ENCODE measurements at regions not wholly inside any gene's neighbourhood (a gene's known extent, or its start where the extent isn't known, plus 50 kb on each side); places are given as distances from the start of the nearest gene placed in this dataset.

GRCh38 chr2:215572341-215572848, 136.5 kb upstream of the FN1 start:
- POLR2A ChIA-PET: no interaction called here
- TF ChIP-seq FOXA1 (IDR thresholded peaks at IDR 0.05): no peak
- TF ChIP-seq CTBP1 (IDR thresholded peaks at IDR 0.05; ENCODE audit: borderline replicate concordance): no peak
- no peak for TF ChIP-seq LEF1 (IDR thresholded peaks at IDR 0.05; ENCODE audit: borderline replicate concordance)
- TF ChIP-seq ZNF384 (IDR thresholded peaks at IDR 0.05): no peak
- TF ChIP-seq ARNT (IDR thresholded peaks at IDR 0.05): no peak
- no peak for TF ChIP-seq FOXM1 (IDR thresholded peaks at IDR 0.05; ENCODE audit: borderline replicate concordance)
- no peak for TF ChIP-seq SP1 (IDR thresholded peaks at IDR 0.05)
- TF ChIP-seq SUZ12 (IDR thresholded peaks at IDR 0.05): no peak
- no peak for TF ChIP-seq FOXK2 (IDR thresholded peaks at IDR 0.05)
- no peak for TF ChIP-seq TARDBP (IDR thresholded peaks at IDR 0.05)
- TF ChIP-seq NFRKB (IDR thresholded peaks at IDR 0.05): no peak
- TF ChIP-seq ELF4 (IDR thresholded peaks at IDR 0.05): no peak
- TF ChIP-seq L3MBTL2 (conservative IDR thresholded peaks at IDR 0.05): no peak
- CTCF ChIA-PET: no interaction called here
- DNase-seq (ENCODE audit: extremely low spot score): no peak

DNA sequence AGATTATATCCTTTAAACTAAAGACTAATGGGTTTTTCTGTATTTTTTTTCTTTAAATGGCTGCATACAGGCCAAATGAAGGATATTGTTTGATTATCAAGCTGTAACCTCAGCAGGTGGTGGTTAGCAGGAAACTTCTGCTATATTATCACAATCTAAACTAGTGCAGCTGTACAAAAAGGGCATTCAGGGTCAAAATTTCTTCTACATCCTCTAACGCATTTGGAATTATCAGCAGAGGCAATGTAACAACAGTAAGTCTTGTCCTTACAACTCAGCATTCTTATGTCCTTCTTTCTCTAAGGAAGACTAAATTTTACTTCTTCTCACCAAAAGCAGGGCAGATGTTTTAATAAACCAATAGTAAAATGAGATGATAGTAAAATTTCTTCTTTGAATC, 135.8 kb upstream of the FN1 start:
- no peak for DNase-seq (ENCODE audit: extremely low spot score)
- ChIA-PET POLR2A (no interaction called here), CTCF (interaction anchor here (0.6 kb wide), 1 partner anchor 23 kb away, joined by 5 read pairs; no protein-coding TSS in a partner anchor)
- TF ChIP-seq LEF1 (IDR thresholded peaks at IDR 0.05; ENCODE audit: borderline replicate concordance) (no peak), CTBP1 (IDR thresholded peaks at IDR 0.05; ENCODE audit: borderline replicate concordance) (no peak), NFRKB (IDR thresholded peaks at IDR 0.05) (no peak), FOXM1 (IDR thresholded peaks at IDR 0.05; ENCODE audit: borderline replicate concordance) (no peak), HDGF (IDR thresholded peaks at IDR 0.05; ENCODE audit: borderline replicate concordance) (no peak), SP1 (IDR thresholded peaks at IDR 0.05) (no peak), ELF4 (IDR thresholded peaks at IDR 0.05) (no peak), SUZ12 (IDR thresholded peaks at IDR 0.05) (no peak)
- TF ChIP-seq, protein P1, sequence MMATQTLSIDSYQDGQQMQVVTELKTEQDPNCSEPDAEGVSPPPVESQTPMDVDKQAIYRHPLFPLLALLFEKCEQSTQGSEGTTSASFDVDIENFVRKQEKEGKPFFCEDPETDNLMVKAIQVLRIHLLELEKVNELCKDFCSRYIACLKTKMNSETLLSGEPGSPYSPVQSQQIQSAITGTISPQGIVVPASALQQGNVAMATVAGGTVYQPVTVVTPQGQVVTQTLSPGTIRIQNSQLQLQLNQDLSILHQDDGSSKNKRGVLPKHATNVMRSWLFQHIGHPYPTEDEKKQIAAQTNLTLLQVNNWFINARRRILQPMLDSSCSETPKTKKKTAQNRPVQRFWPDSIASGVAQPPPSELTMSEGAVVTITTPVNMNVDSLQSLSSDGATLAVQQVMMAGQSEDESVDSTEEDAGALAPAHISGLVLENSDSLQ (IDR thresholded peaks at IDR 0.05): no peak

DNA sequence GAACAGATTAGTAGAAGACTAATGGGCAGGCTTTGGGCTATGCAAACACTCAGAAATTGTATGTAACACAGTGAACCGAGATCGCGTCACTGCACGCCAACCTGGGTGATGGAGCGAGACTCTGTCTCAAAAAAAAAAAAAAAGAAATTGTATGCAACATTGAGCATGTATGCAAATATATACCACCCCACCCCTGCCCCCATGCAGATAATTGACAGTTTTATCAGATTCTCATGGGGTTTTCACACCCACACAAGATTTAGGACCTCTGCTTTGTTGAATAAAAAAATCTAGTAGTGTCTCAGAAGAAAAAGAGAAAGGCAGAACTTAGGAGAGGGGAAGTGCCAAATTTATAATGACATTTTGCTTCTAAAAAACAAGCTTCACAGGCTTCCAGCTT, 131.6 kb upstream of the FN1 start:
- TF ChIP-seq ARNT (IDR thresholded peaks at IDR 0.05): no peak
- TF ChIP-seq, protein P1 (IDR thresholded peaks at IDR 0.05): no peak
- DNase-seq (ENCODE audit: extremely low spot score): no peak
- CTCF ChIA-PET: no interaction called here
- POLR2A ChIA-PET: interaction anchor here (0.9 kb wide), 1 partner anchor 9 kb away, joined by 3 read pairs; no protein-coding TSS in a partner anchor

DNA sequence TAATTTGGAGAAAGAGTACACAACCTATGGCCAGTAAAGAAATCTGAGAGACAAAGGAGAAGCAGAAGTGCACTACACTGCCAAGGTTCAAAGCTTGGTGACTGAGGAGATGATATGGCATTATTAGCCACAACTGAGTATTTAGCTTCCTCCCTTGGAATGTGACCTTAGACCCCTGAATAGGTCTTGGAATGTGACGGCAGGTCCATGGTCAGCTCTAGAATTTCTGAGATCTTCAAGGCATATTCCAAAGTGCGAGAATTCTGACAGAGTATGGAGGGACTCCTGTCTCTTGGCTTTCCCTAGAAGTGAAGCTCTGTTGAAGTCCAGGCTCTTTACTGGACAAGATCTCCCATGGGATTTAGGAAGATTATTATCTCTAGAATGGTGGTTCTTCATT, 130.0 kb upstream of the FN1 start:
- ChIA-PET CTCF (interaction anchor here (0.5 kb wide), 1 partner anchor 48 kb away, joined by 3 read pairs; no protein-coding TSS in a partner anchor), POLR2A (no interaction called here)
- no peak for DNase-seq (ENCODE audit: extremely low spot score)
- TF ChIP-seq, protein P1 (IDR thresholded peaks at IDR 0.05): no peak
- TF ChIP-seq ZNF384 (IDR thresholded peaks at IDR 0.05): no peak
- no peak for TF ChIP-seq HDGF (IDR thresholded peaks at IDR 0.05; ENCODE audit: borderline replicate concordance)
- TF ChIP-seq TARDBP (IDR thresholded peaks at IDR 0.05): no peak
- no peak for TF ChIP-seq SUZ12 (IDR thresholded peaks at IDR 0.05)
- TF ChIP-seq ARNT (IDR thresholded peaks at IDR 0.05): no peak

DNA sequence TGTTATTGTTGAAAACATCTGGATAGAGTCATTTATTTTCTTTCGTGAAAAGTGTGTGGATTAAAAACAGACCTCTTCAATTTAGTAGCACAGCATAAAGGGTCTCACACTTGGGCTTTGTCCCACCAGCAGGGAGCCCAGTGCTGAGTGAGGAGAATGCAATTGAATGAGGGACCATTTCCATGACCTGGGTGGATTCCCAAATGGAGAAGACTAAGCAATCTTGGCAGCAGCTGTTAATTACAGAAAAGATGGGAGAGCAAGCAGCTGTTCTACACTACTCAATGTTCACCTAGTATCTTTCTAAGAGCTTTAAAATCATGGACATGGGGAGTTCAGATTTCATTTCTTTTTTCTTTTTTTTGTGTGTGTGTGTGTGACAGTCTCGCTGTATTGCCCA, 121.8 kb upstream of the FN1 start:
- no peak for DNase-seq (ENCODE audit: extremely low spot score)
- POLR2A ChIA-PET: no interaction called here

GRCh38 chr2:215556979-215557378, 121.1 kb upstream of the FN1 start:
- CTCF ChIA-PET: no interaction called here
- POLR2A ChIA-PET: no interaction called here
- TF ChIP-seq, protein P1 (IDR thresholded peaks at IDR 0.05): no peak
- TF ChIP-seq SP1 (IDR thresholded peaks at IDR 0.05) (no peak), LEF1 (IDR thresholded peaks at IDR 0.05; ENCODE audit: borderline replicate concordance) (no peak), HDGF (IDR thresholded peaks at IDR 0.05; ENCODE audit: borderline replicate concordance) (no peak), L3MBTL2 (conservative IDR thresholded peaks at IDR 0.05) (no peak), FOXK2 (IDR thresholded peaks at IDR 0.05) (no peak), BHLHE40 (IDR thresholded peaks at IDR 0.05; ENCODE audit: borderline replicate concordance) (no peak), ELF4 (IDR thresholded peaks at IDR 0.05) (no peak), ARNT (IDR thresholded peaks at IDR 0.05) (no peak), ZNF384 (IDR thresholded peaks at IDR 0.05) (no peak), NFRKB (IDR thresholded peaks at IDR 0.05) (no peak), TARDBP (IDR thresholded peaks at IDR 0.05) (no peak)
- DNase-seq (ENCODE audit: extremely low spot score): no peak

More for the DNA sequence above, 121.8 kb upstream of the FN1 start:
- TF ChIP-seq, protein P1 (IDR thresholded peaks at IDR 0.05): no peak
- TF ChIP-seq FOXK2 (IDR thresholded peaks at IDR 0.05) (no peak), FOXA1 (IDR thresholded peaks at IDR 0.05) (no peak), BHLHE40 (IDR thresholded peaks at IDR 0.05; ENCODE audit: borderline replicate concordance) (no peak), ZNF384 (IDR thresholded peaks at IDR 0.05) (no peak), CTBP1 (IDR thresholded peaks at IDR 0.05; ENCODE audit: borderline replicate concordance) (no peak), SP1 (IDR thresholded peaks at IDR 0.05) (no peak), SUZ12 (IDR thresholded peaks at IDR 0.05) (no peak), TARDBP (IDR thresholded peaks at IDR 0.05) (no peak), NFRKB (IDR thresholded peaks at IDR 0.05) (no peak), LEF1 (IDR thresholded peaks at IDR 0.05; ENCODE audit: borderline replicate concordance) (no peak), L3MBTL2 (conservative IDR thresholded peaks at IDR 0.05) (no peak), FOXM1 (IDR thresholded peaks at IDR 0.05; ENCODE audit: borderline replicate concordance) (no peak), ARNT (IDR thresholded peaks at IDR 0.05) (no peak), HDGF (IDR thresholded peaks at IDR 0.05; ENCODE audit: borderline replicate concordance) (no peak), ELF4 (IDR thresholded peaks at IDR 0.05) (no peak)
- CTCF ChIA-PET: no interaction called here

All from HEK293T (cell line).